OCI-LY1 (cell line): ENCODE measurements at regions not wholly inside any gene's neighbourhood (a gene's known extent, or its start where the extent isn't known, plus 50 kb on each side); places are given as distances from the start of the nearest gene placed in this dataset.

Experiments used
- H2AFZ ChIP-seq: fragments of 200-600 bp; sonication (generic), shearing (Covaris generic); 2 replicates; pipeline ENCODE4 v1.6.0; 2014; ENCODE audit warnings: antibody characterized with exemption, mild to moderate bottlenecking, low read length
- H3F3A ChIP-seq: fragments of 200-600 bp; sonication (generic), shearing (Covaris generic); 2 replicates; pipeline ENCODE4 v1.6.0; 2014; ENCODE audit warnings: mild to moderate bottlenecking, antibody characterized with exemption, low read length, moderate library complexity; ENCODE audit not compliant: insufficient read depth
- H3K27ac ChIP-seq: fragments of 200-600 bp; sonication (generic); 2 replicates; pipeline ENCODE4 v1.5.1; 2014; ENCODE audit warnings: low read length, mixed run types, mild to moderate bottlenecking, low read depth; ENCODE audit not compliant: poor library complexity, severe bottlenecking
- H3K27me3 ChIP-seq: fragments of 200-600 bp; sonication (generic); 2 replicates; pipeline ENCODE4 v1.6.0; 2014; ENCODE audit warnings: antibody characterized with exemption, mild to moderate bottlenecking, low read length, moderate library complexity; ENCODE audit not compliant: insufficient read depth
- H3K36me3 ChIP-seq: fragments of 200-600 bp; sonication (generic); 2 replicates; pipeline ENCODE4 v1.6.1; 2014; ENCODE audit warnings: mild to moderate bottlenecking, antibody characterized with exemption, low read length, moderate library complexity, mixed read lengths; ENCODE audit not compliant: insufficient read depth
- H3K4me1 ChIP-seq: fragments of 200-600 bp; sonication (generic); 2 replicates; pipeline ENCODE4 v1.5.1; 2014; ENCODE audit warnings: mild to moderate bottlenecking, low read length, moderate library complexity; ENCODE audit not compliant: insufficient read depth, severe bottlenecking
- H3K4me2 ChIP-seq: fragments of 200-600 bp; sonication (generic), shearing (Covaris generic); 2 replicates; pipeline ENCODE4 v1.6.1; 2014; ENCODE audit warnings: low read length
- H3K4me3 ChIP-seq: fragments of 200-600 bp; sonication (generic); 2 replicates; pipeline ENCODE4 v1.5.1; 2014; ENCODE audit warnings: low read length, low read depth, mild to moderate bottlenecking, mixed read lengths; ENCODE audit not compliant: poor library complexity, severe bottlenecking
- H3K79me2 ChIP-seq: fragments of 200-600 bp; shearing (Covaris generic); 2 replicates; pipeline ENCODE4 v1.6.1; 2016; ENCODE audit warnings: mixed run types, low read length, mixed read lengths; ENCODE audit not compliant: insufficient read depth
- H3K9ac ChIP-seq: fragments of 200-600 bp; sonication (generic), shearing (Covaris generic); 2 replicates; pipeline ENCODE4 v1.6.1; 2014; ENCODE audit warnings: mild to moderate bottlenecking, low read length, mixed read lengths
- H3K9me2 ChIP-seq: fragments of 200-600 bp; sonication (generic), shearing (Covaris generic); 2 replicates; pipeline ENCODE4 v1.6.1; 2014; ENCODE audit warnings: low read depth, mild to moderate bottlenecking, low read length, mixed read lengths
- H3K9me3 ChIP-seq: fragments of 200-600 bp; shearing (Covaris generic); 2 replicates; pipeline ENCODE4 v1.6.1; 2014; ENCODE audit warnings: low read length, mixed read lengths
- H4K20me1 ChIP-seq: fragments of 200-600 bp; sonication (generic), shearing (Covaris generic); 2 replicates; pipeline ENCODE4 v1.6.0; 2016; ENCODE audit warnings: mild to moderate bottlenecking, low read length; ENCODE audit not compliant: insufficient read depth
- CTCF ChIP-seq: fragments of 200-600 bp; sonication (generic), shearing (Covaris generic); IDR thresholded peaks from 2 replicates; pipeline ENCODE4 v1.5.1; 2017; ENCODE audit warnings: mild to moderate bottlenecking, antibody characterized with exemption, low read length, moderate library complexity, mixed read lengths
- EZH2 ChIP-seq: fragments of 200-600 bp; sonication (generic), shearing (Covaris generic); IDR thresholded peaks from 2 replicates; pipeline ENCODE4 v1.8.0; 2017; ENCODE audit warnings: borderline replicate concordance, mixed run types, mild to moderate bottlenecking, antibody characterized with exemption, low read length, moderate library complexity, mixed read lengths

- TF ChIP-seq EZH2: no peak
- no peak for TF ChIP-seq CTCF
- Histone ChIP-seq H3K4me3 (no peak overlapping the region), H2AFZ (no peak overlapping the region), H3K4me1 (no peaks in the 10 kb centered on the region), H3K9me3 (no peaks in the 10 kb centered on the region), H3K9ac (no peak overlapping the region), H3K9me2 (no peaks in the 10 kb centered on the region), H3K79me2 (no peaks in the 10 kb centered on the region), H3K36me3 (no peaks in the 10 kb centered on the region), H3F3A (no peaks in the 10 kb centered on the region), H4K20me1 (no peaks in the 10 kb centered on the region), H3K4me2 (no peak overlapping the region), H3K27ac (no peak overlapping the region), H3K27me3 (no peaks in the 10 kb centered on the region)
These were observed 377.7 kb upstream of the IRX1 start for GRCh38 chr5:3217771-3218495.

DNA sequence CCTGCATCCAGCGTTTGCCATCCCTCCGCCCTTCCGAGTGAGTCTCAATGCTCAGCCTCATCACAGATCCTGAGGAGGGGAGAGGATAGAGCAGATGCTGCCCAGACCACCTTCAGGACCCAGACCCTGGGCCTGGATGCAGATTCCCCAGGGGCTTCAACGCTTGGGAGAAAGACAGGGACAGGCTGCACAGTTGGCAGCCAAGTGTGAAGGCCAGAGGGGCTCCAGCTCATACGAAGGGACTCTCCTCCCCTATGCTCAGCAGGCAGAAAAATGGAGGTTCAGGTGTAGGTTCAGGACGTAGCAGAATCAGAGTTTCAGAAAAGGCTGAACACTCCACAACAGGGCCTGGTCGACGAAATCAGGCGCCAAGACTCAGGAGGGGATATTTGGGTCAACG, 378.5 kb upstream of the IRX1 start:
- Histone ChIP-seq H3K9me2 (no peaks in the 10 kb centered on the region), H3K9ac (no peak overlapping the region), H4K20me1 (no peaks in the 10 kb centered on the region), H3K27ac (no peak overlapping the region), H3K36me3 (no peaks in the 10 kb centered on the region), H3K4me2 (no peak overlapping the region), H3K27me3 (no peaks in the 10 kb centered on the region), H3F3A (no peaks in the 10 kb centered on the region), H3K4me1 (no peaks in the 10 kb centered on the region), H2AFZ (no peak overlapping the region), H3K4me3 (no peak overlapping the region), H3K79me2 (no peaks in the 10 kb centered on the region), H3K9me3 (no peaks in the 10 kb centered on the region)
- TF ChIP-seq CTCF: no peak
- TF ChIP-seq EZH2: no peak

- no peak overlapping the region for H2AFZ ChIP-seq
- H3K79me2 ChIP-seq: no peaks in the 10 kb centered on the region
- H3K27me3 ChIP-seq: no peaks in the 10 kb centered on the region
- no peaks in the 10 kb centered on the region for H4K20me1 ChIP-seq
- no peak overlapping the region for H3K27ac ChIP-seq
- no peaks in the 10 kb centered on the region for H3F3A ChIP-seq
- no peaks in the 10 kb centered on the region for H3K9me3 ChIP-seq
- no peaks in the 10 kb centered on the region for H3K36me3 ChIP-seq
- H3K4me2 ChIP-seq: no peak overlapping the region
- TF ChIP-seq EZH2: no peak
- TF ChIP-seq CTCF: no peak
- H3K9ac ChIP-seq: no peak overlapping the region
- H3K9me2 ChIP-seq: no peaks in the 10 kb centered on the region
- H3K4me3 ChIP-seq: no peak overlapping the region
- H3K4me1 ChIP-seq: no peaks in the 10 kb centered on the region
These were observed 379.2 kb upstream of the IRX1 start for GRCh38 chr5:3216386-3216785.
